ENCODE measurements at regions not wholly inside any gene's neighbourhood (a gene's known extent, or its start where the extent isn't known, plus 50 kb on each side); places are given as distances from the start of the nearest gene placed in this dataset.

DNA sequence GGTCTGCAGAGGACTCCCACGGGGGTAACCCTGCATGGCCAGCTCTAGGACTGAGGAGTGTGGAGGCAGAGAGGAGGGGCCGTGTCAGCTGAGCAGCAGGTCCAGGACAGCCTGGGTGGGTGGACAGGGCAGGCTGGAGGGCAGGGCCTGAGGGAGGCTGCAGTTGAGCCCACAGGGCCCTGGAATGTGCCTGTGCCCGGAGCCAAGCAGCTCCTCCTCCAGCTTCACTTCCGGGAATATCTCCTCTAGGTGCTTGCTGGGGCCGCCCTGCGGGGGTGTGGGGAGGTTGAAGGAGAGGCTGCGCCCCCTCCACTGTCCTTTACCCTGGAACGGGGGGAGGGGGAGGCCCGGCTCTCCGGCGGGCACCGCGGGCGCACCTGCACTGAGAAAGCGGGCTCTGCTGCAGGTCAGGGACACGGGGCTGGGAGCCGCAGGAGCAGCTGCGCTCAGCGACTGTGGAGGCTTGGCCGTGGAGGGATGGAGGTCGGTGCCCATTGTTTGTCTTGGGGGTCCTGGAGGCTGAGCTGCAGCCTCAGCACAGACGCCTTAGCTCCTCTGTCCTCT lies 1293.2 kb downstream of the BRD1 start:
- TF ChIP-seq, protein P1, sequence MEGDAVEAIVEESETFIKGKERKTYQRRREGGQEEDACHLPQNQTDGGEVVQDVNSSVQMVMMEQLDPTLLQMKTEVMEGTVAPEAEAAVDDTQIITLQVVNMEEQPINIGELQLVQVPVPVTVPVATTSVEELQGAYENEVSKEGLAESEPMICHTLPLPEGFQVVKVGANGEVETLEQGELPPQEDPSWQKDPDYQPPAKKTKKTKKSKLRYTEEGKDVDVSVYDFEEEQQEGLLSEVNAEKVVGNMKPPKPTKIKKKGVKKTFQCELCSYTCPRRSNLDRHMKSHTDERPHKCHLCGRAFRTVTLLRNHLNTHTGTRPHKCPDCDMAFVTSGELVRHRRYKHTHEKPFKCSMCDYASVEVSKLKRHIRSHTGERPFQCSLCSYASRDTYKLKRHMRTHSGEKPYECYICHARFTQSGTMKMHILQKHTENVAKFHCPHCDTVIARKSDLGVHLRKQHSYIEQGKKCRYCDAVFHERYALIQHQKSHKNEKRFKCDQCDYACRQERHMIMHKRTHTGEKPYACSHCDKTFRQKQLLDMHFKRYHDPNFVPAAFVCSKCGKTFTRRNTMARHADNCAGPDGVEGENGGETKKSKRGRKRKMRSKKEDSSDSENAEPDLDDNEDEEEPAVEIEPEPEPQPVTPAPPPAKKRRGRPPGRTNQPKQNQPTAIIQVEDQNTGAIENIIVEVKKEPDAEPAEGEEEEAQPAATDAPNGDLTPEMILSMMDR (conservative IDR thresholded peaks at IDR 0.05; ENCODE audit: low read depth, low read length) = no peak
- H3K4me3 ChIP-seq (ENCODE audit: low read depth, low read length) = no peak overlapping the region
- no peak for DNase-seq (ENCODE audit: low read depth)

DNA sequence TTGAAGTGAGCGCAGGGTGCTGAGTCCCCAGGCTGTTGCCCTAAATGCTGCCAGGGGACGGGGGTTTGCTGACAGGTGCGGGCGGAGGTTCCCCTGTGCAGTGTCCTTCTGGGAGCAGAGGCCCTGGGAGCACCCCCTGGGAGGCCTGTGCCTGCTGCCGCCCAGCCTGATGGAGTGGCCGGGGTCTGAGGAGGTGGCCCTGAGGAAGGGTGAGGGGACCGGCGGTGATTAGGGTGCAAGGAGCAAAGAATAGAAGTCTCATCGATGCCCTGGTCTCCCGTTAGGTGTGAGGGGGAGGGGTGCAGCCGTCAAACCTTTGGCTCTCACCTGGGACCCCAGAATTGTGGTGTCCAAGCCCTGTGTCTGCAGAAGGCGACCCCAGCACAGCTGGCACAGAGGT lies 1294.7 kb downstream of the BRD1 start:
- TF ChIP-seq, protein P1 (conservative IDR thresholded peaks at IDR 0.05; ENCODE audit: low read depth, low read length) = no peak

DNA sequence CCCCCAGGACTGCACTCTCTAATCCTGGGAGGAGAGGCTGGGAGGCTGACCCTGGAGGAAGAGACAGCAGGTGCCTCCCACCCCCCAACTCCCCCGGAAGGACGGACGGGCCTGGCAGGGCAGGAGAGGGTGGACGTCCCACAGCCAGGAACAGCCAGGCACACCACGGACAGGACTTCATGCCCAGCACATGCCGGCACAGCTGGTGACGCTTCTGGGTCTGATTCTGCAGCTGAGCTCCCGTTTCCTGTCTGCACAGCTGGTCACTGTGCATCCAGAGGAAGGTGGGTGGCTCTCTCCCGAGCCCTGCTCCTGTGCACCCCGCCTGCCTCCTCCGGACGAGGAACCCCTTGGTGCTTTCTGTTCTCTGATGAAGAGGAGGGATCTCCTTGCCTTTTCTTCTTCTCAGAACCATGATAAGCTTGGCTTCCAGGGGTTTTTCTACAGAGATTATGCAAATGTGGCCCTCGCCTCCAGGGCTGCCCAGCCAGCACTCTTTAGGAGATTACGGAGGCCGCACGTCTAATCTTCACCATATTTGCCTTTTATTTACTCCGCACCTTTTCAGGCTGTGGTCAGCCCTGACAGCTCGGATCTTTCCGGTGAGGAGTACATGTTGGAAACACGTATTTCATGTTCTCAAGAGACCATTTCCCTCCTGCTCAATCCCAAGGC lies 1295.8 kb downstream of the BRD1 start:
- no peak overlapping the region for H3K4me3 ChIP-seq (ENCODE audit: low read depth, low read length)
- TF ChIP-seq, protein P1 (conservative IDR thresholded peaks at IDR 0.05; ENCODE audit: low read depth, low read length) = no peak
- no peak for DNase-seq (ENCODE audit: low read depth)

More for the DNA sequence above, 1294.7 kb downstream of the BRD1 start:
- H3K4me3 ChIP-seq (ENCODE audit: low read depth, low read length) = no peak overlapping the region
- no peak for DNase-seq (ENCODE audit: low read depth)

DNA sequence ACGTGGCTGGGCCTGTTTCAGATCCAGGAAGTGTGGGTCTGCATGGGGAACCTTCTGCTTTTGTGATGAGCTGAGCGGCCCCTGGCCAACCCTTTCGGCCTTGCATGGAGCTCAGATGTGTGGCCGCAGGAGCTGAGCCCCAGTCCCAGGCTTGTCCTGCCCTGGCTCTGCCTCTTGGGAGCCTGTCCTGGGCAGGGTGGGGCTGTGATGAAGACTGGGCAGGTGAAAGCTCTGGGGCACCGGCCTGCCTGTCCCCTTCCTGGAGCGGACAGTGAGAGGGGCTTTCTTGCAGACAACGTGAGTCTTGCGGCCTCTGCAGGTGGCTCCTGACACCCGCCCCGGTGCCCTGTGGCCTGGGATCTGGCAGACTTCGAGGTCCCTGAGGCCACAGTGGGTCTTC lies 1296.6 kb downstream of the BRD1 start:
- TF ChIP-seq, protein P1 (conservative IDR thresholded peaks at IDR 0.05; ENCODE audit: low read depth, low read length) = no peak
- DNase-seq (ENCODE audit: low read depth) = no peak
- no peak overlapping the region for H3K4me3 ChIP-seq (ENCODE audit: low read depth, low read length)

DNA sequence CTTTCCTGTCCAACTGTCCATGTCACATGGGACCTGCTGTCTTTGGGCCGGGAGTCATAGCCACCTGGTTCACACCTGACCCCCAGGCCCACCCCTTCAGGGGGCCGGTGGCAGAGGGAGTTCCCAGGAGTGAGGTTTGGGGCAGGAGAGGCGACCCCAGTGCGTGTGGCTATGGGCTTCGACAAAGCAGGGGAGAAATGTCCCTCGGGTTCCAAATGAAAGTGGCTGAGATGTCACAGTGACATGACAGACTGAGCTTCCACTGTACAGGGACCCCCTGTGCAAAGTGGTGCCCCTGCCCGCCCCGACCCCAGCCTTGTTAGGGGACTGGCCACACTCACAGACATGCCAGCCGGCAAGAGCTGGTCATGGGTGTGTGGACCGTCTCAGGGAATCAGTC lies 1297.0 kb downstream of the BRD1 start:
- TF ChIP-seq, protein P1 (conservative IDR thresholded peaks at IDR 0.05; ENCODE audit: low read depth, low read length) = no peak
- no peak overlapping the region for H3K4me3 ChIP-seq (ENCODE audit: low read depth, low read length)
- no peak for DNase-seq (ENCODE audit: low read depth)

DNA sequence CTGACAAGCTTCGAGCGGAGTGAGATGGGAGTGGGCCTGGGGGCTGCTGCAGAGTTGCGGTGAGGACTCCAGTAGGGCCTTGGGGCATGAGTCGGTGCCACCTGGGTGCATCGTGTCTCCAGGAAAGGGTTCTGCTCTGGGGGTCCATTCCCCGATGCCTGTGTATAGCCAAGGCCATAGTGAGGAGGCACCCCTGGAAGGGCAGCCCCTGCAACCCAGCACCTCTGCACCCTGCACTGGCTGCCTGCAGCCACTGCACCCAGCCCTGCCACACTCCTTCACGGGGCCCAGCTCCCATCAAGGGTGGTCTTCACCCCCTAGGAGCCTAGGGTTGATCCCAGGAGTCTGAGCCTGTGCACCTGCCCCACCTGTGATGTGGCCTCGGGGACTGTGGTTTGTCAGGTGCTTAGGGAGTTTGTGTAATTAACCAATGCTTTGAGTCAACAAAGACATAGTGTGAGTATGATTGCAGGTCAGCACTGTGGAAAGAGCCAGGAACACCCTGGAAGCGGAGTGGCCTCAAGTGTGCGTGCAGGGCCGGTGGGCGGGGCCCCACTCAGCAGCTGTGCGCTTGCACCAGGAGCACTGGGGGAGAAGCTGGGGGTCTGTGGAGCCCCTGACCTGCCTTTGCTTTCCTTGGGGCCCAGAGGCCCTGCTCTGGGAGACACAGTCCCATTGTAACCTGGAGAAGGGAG lies 1299.3 kb downstream of the BRD1 start:
- H3K4me3 ChIP-seq (ENCODE audit: low read depth, low read length) = no peak overlapping the region
- TF ChIP-seq, protein P1 (conservative IDR thresholded peaks at IDR 0.05; ENCODE audit: low read depth, low read length) = no peak
- DNase-seq (ENCODE audit: low read depth) = no peak
